PC-9 (cell line): ENCODE measurements at regions not wholly inside any gene's neighbourhood (a gene's known extent, or its start where the extent isn't known, plus 50 kb on each side); places are given as distances from the start of the nearest gene placed in this dataset.

Source experiments
- BruUV-seq: library from RNA; stranded (reverse); fragments of 400-500 nt; replicated peaks from 2 replicates; lab custom pipeline; 2021; lab: Mats Ljungman, UMichigan
- CTCF ChIA-PET: fragments of 300-600 bp; sonication (Branson Sonifier 250); formaldehyde crosslinking; loops from one replicate; lab custom pipeline; 2022; ENCODE audit warnings: antibody characterized with exemption; lab: Charles Lee
- POLR2A ChIA-PET: fragments of 300-600 bp; sonication (Branson Sonifier 250); formaldehyde crosslinking; loops from one replicate; lab custom pipeline; 2022; ENCODE audit warnings: antibody characterized with exemption; ENCODE audit not compliant: unreplicated experiment; lab: Charles Lee
- DNase-seq, 2 experiments: peaks; one replicate each; pipeline versions ENCODE4 v3.0.0 to v3.0.0-alpha.2; 2015 to 2022; ENCODE audit warnings: mixed read lengths in 1 of 2
- H2AFZ ChIP-seq: fragments of 200-600 bp; sonication (generic); 2 replicates; pipeline ENCODE4 v1.8.1; 2017; ENCODE audit warnings: antibody characterized with exemption
- H3F3A ChIP-seq: fragments of 200-600 bp; sonication (generic); 2 replicates; pipeline ENCODE4 v1.8.1; 2017; ENCODE audit warnings: antibody characterized with exemption, mild to moderate bottlenecking, low read depth; ENCODE audit not compliant: insufficient read depth
- H3K27ac ChIP-seq: fragments of 200-600 bp; sonication (generic); 2 replicates; pipeline ENCODE4 v1.6.1; 2016; ENCODE audit warnings: mixed run types
- H3K27me3 ChIP-seq: fragments of 200-600 bp; sonication (generic); 2 replicates; pipeline ENCODE4 v1.6.1; 2016; ENCODE audit warnings: low read depth, mixed run types; ENCODE audit not compliant: insufficient read depth
- H3K36me3 ChIP-seq: fragments of 200-600 bp; sonication (generic); 2 replicates; pipeline ENCODE4 v1.6.1; 2016; ENCODE audit warnings: low read depth, mixed run types
- H3K4me1 ChIP-seq: fragments of 200-600 bp; sonication (generic); replicated peaks from 2 replicates; pipeline ENCODE4 v1.6.1; 2016; ENCODE audit warnings: mixed run types; ENCODE audit not compliant: insufficient read depth
- H3K4me2 ChIP-seq: fragments of 200-600 bp; sonication (generic); 2 replicates; pipeline ENCODE4 v1.6.1; 2017; ENCODE audit warnings: mixed run types
- H3K4me3 ChIP-seq: fragments of 200-600 bp; sonication (generic); 2 replicates; pipeline ENCODE4 v1.6.1; 2016; ENCODE audit warnings: mixed run types
- H3K79me2 ChIP-seq: fragments of 200-600 bp; sonication (generic); 2 replicates; pipeline ENCODE4 v1.6.1; 2017; ENCODE audit warnings: low read depth, mixed run types
- H3K9me2 ChIP-seq: fragments of 200-600 bp; sonication (generic); 2 replicates; pipeline ENCODE4 v1.8.1; 2017; ENCODE audit warnings: mild to moderate bottlenecking; ENCODE audit not compliant: insufficient read depth
- H3K9me3 ChIP-seq: fragments of 200-600 bp; sonication (generic); 2 replicates; pipeline ENCODE4 v1.8.1; 2016; ENCODE audit warnings: low read depth; ENCODE audit not compliant: insufficient read depth
- H4K20me1 ChIP-seq: fragments of 200-600 bp; sonication (generic); 2 replicates; pipeline ENCODE4 v1.8.1; 2017; ENCODE audit not compliant: insufficient read depth
- CTCF ChIP-seq: fragments of 200-600 bp; sonication (generic); conservative IDR thresholded peaks from 2 replicates; pipeline ENCODE4 v1.6.1; 2017; ENCODE audit warnings: mixed run types, antibody characterized with exemption, mild to moderate bottlenecking, moderate library complexity
- EZH2 ChIP-seq: fragments of 200-600 bp; sonication (generic); IDR thresholded peaks from 2 replicates; pipeline ENCODE4 v1.8.0; 2017; ENCODE audit warnings: antibody characterized with exemption, low read depth
- intact Hi-C: fragments of 100-400 bp; cut with micrococcal nuclease; formaldehyde crosslinking; loops from one replicate; pipeline ENCODE4 v1.10.0; 2022; ENCODE audit not compliant: unreplicated experiment

DNA sequence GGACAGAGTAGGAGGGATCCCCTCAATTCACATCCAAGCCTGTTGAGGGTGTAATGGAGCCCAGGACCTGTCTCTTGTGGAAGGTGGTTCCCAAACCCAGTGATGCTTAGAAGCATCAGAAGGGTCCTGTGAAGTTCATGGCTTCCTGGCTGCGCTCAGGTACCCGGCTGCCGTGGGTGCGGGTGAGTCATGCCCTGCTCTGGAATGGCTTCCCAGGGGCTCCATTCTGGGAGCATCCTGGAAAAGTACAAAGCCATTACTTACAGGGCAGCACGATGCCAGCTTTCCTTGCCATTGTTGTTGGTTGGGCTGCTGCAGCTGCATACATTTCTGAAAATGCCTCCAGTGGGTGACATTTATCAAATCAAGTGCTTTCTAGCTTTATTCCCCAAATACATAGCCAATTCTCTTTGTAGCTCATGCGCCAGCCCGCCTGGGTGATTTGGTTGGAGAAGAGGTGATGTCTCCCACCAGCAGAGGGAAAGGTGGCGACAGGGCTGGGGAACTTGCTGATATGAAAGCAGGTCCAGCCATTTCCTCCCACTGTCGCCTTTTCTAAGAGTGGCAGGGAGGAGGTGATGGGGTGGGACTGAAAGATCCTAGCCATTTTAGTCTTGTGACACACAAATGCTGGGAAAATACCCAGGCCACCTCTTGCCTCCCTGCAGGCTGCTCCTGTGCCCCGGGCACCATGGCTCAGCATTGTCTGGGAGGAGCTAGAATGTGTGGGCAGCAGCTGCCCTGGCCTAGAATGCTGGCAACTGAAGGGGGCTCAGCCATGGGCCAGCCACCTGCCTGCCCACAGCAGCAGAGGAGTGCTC is 65.9 kb upstream of the HPCAL1 start:
- no peaks in the 10 kb centered on the region for H3K9me2 ChIP-seq
- BruUV-seq: no TSS peak
- H3K27me3 ChIP-seq: no peaks in the 10 kb centered on the region; the same call in 1 of the 2 replicates
- POLR2A ChIA-PET: interaction anchor here (0.6 kb wide), 1 partner anchor 177 kb away, joined by 5 read pairs; no protein-coding TSS in a partner anchor
- no peaks in the 10 kb centered on the region for H3F3A ChIP-seq
- no peak overlapping the region for H2AFZ ChIP-seq
- no peaks in the 10 kb centered on the region for H4K20me1 ChIP-seq
- H3K36me3 ChIP-seq: no peaks in the 10 kb centered on the region
- H3K4me1 ChIP-seq: no peaks in the 10 kb centered on the region
- intact Hi-C loops: no loop called here
- no peak overlapping the region for H3K4me2 ChIP-seq
- H3K79me2 ChIP-seq: no peaks in the 10 kb centered on the region
- CTCF ChIA-PET: no interaction called here
- TF ChIP-seq CTCF (no peak), EZH2 (no peak)
- no peaks in the 10 kb centered on the region for H3K9me3 ChIP-seq
- no peak overlapping the region for H3K27ac ChIP-seq
- DNase-seq: no peak
- no peak overlapping the region for H3K4me3 ChIP-seq

DNA sequence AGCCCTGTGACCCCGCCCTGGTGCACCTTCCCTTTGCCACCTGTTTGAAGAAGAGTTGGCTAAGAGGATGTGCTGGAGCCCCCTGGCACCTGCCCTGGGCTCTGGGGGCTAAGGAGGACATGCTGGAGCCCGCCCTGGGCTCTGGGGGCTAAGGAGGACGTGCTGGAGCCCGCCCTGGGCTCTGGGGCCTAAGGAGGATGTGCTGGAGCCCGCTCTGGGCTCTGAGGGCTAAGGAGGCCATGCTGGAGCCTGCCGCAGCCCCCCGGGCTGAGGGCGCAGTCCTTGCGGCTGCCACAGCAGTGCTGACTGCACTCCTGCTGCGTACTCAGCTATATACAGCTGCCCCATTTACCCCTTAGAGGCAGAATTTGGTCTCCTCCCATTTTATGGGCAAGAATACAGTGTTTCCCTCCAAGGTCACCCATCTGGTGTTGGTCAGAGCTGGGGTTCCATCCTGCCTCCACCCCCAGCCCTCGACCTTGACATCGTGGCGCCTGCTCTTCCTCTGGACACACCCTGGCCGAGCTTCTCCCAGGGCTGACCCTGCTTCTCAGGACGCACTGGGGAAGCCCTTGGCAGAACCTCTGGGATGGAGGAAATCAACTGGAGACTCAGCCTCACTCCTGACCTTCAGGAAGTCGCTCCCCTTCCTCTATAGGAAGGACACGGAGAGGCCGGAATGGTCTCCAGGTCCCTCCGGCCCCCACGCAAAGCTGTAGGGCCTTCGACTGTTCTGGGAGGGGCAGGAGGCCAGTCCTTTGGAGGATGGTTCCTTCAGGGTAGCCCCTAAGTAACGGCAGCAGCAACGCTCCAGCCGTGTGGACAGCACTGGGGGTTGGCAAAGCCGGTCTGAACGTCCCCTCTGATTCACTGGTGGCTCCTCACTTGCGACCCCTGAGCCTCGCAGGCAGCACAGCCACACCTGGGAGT is 65.0 kb upstream of the HPCAL1 start:
- Histone ChIP-seq H3K79me2 (no peaks in the 10 kb centered on the region), H3K27me3 (no peaks in the 10 kb centered on the region; the same call in 1 of the 2 replicates), H3K36me3 (no peaks in the 10 kb centered on the region), H4K20me1 (no peaks in the 10 kb centered on the region), H3K9me2 (no peaks in the 10 kb centered on the region), H3K4me2 (no peak overlapping the region), H3K4me1 (no peaks in the 10 kb centered on the region), H3K27ac (no peak overlapping the region), H3K4me3 (no peak overlapping the region), H3K9me3 (no peaks in the 10 kb centered on the region), H3F3A (no peaks in the 10 kb centered on the region), H2AFZ (no peak overlapping the region)
- ChIA-PET CTCF (no interaction called here), POLR2A (no interaction called here)
- TF ChIP-seq EZH2: no peak
- TF ChIP-seq CTCF: no peak
- intact Hi-C loops: no loop called here
- no peak for DNase-seq
- no TSS peak for BruUV-seq

DNA sequence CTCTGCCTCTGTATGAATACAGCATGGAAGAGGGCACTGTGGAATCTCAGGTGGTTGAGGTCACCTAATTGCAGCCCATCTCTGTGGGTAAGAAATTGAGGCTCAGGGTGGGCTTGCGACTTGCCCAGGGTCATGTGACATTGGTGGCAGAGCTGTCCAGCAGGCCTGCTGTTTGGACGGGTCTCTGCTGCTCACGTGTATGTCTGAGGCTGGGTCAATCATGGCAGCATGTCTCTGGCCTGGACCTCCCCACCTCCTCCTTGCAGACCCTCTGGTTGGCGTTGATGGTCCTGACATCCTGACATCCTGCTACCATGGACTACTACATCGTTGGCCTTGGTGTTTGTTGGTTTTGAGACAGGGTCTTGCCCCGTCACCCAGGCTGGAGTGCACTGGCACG is 64.3 kb upstream of the HPCAL1 start:
- DNase-seq: no peak
- Histone ChIP-seq H4K20me1 (no peaks in the 10 kb centered on the region), H3K4me1 (no peaks in the 10 kb centered on the region), H3K4me3 (no peak overlapping the region), H3F3A (no peaks in the 10 kb centered on the region), H3K79me2 (no peaks in the 10 kb centered on the region), H3K9me3 (no peaks in the 10 kb centered on the region), H3K36me3 (no peaks in the 10 kb centered on the region), H3K4me2 (no peak overlapping the region), H2AFZ (no peak overlapping the region), H3K9me2 (no peaks in the 10 kb centered on the region), H3K27ac (no peak overlapping the region), H3K27me3 (no peaks in the 10 kb centered on the region; the same call in 1 of the 2 replicates)
- no TSS peak for BruUV-seq
- intact Hi-C loops: no loop called here
- ChIA-PET CTCF (no interaction called here), POLR2A (no interaction called here)
- no peak for TF ChIP-seq EZH2
- no peak for TF ChIP-seq CTCF
